G401.6 (cell line): ENCODE measurements at regions not wholly inside any gene's neighbourhood (a gene's known extent, or its start where the extent isn't known, plus 50 kb on each side); places are given as distances from the start of the nearest gene placed in this dataset.
"Not testable (repeated sequence)": the region's sequence is repeated elsewhere in the genome, so short reads cannot be mapped to it uniquely, and the experiment has no call there.

ENCODE experiments used
- FAIRE-seq: peaks from 2 replicates; lab custom pipeline; 2012; peaks lifted over from hg19 to GRCh38; lab: Jason Lieb, UNC

- FAIRE-seq: no peak
Measured at GRCh38 chr5:126265917-126266316, 157.3 kb upstream of the GRAMD2B start.

GRCh38 chr5:126267438-126267837 is 155.8 kb upstream of the GRAMD2B start:
- no peak for FAIRE-seq

GRCh38 chr5:126268697-126269315 is 154.4 kb upstream of the GRAMD2B start:
- no peak for FAIRE-seq

DNA sequence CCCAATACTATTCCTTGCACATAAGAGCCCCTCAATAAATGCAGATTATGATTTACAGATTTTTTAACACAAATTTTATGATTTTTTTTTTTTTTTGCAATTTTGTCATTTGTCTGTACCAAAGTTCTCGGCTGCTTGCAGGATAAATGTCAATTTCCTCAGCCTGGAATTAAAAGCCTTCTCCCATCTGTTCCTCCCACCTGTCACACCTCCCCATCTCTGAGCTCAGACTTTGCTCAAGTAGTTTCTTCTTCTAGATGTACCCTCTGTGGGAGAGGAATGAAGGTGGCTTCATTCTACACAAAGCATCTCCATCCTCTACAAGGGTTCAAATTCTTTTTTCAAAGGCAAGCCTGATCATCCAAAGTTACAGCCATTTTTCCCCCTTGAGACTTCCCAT is 153.7 kb upstream of the GRAMD2B start:
- FAIRE-seq: no peak

- no peak for FAIRE-seq
Measured at GRCh38 chr5:126271141-126271540, 152.1 kb upstream of the GRAMD2B start.

DNA sequence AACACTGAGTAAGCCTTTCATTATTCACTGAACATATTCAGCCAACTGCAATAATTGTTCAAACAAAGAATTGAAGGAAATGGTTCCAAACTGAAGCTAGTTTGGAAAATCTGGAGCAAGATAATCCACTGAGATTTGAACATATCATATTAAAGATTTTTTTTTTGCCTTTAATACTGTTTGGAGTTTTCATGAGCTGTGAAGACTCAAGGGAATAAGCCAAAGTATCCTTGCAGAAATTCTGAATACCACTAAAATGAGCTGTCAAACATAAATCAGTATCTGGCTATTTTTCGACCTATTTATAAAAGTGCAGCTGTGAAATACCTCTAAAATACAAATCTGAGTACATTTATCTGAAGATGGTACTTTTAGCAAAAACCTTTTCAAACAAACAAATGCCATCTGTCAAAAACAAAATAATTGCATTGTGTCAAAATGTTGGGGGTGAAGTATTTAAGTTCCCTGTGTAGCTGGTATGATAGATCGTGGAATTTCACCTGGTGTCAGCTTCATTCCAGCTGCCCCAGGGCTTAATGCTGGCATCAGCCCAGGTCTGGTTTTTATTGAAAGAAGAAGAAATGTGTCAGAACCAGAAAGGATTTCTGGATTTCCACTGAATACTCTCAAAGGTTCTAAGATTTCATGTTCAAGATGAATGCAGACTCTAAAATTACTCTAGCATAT is 149.0 kb upstream of the GRAMD2B start:
- no peak for FAIRE-seq

DNA sequence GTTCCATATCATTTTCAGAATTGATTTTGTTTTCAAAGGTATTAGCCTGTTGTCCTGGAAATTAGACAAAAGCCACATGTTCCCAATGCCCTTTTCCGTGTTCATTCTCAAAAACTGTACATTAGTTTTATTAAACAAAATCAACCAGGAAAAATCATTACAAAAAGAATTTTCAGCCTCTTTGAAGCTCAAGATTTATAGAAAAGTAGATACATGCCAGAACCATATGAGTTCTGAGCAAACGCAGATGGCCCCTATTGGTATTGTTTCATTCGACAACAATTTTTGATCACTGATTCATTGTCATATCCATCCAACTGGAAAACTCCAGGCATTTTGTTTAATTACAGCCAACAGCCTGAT is 148.5 kb upstream of the GRAMD2B start:
- FAIRE-seq: no peak

DNA sequence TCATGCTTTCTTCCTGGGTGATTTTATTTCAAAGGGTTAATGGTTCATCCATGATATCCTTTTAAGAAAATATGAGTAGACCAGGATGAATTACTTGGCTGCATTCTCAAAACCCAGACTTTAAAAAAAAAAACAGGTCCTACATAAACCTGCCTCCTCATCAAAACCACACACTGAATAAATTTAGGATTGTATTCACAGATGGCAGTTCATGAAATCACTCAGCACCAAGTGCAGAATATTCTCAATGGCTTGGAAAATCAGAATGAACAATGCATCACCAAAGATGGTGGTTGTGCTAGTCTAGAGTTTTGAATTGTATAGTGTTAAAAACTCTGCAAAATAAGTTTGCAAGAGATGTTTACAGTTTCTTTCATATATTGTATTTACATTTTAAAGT is 145.4 kb upstream of the GRAMD2B start:
- FAIRE-seq: no peak

DNA sequence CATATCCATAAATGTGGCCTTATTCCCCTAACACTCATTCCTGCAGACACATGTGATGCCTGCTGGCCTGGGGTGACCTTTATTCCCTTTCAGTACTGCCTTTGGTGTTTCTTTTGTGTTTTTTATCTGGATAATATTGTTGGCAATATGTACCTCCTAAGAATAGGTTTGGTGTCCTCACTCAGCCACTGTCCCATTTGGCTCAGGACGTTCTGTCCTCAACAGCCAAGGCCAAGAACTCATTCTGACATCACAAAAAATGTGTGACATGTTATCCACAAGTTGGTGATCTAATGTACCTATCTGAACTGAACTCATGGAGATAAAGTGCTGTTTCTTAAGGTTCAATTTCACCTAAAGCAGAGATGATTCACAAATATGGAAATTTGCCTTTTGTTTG is 142.9 kb upstream of the GRAMD2B start:
- FAIRE-seq: no peak

GRCh38 chr5:126280846-126281245 is 142.4 kb upstream of the GRAMD2B start:
- no peak for FAIRE-seq

GRCh38 chr5:126284977-126285696 is 138.1 kb upstream of the GRAMD2B start:
- FAIRE-seq: no peak

GRCh38 chr5:126296121-126296520 is 127.1 kb upstream of the GRAMD2B start:
- not testable (repeated sequence) for FAIRE-seq

- FAIRE-seq: no peak
Measured at GRCh38 chr5:126300293-126300692, 122.9 kb upstream of the GRAMD2B start.

DNA sequence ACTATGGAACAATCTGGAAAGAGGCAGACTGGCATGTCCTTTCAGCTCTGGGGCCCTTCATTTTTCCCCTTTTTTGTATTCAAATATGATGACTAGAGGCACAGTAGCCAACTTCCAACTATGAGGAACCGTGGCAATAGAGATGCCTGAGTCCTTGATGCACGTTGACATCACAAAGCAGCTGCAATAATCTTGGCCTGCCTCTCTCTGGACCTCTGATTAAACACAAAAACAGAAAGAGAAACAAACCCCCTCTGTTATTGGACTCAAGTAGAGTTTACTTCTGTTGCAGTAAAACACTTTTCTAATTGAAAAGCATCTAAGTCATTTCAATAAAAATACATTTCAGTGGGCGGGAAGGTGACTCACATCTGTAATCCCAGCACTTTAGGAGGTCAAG is 122.2 kb upstream of the GRAMD2B start:
- FAIRE-seq: no peak

DNA sequence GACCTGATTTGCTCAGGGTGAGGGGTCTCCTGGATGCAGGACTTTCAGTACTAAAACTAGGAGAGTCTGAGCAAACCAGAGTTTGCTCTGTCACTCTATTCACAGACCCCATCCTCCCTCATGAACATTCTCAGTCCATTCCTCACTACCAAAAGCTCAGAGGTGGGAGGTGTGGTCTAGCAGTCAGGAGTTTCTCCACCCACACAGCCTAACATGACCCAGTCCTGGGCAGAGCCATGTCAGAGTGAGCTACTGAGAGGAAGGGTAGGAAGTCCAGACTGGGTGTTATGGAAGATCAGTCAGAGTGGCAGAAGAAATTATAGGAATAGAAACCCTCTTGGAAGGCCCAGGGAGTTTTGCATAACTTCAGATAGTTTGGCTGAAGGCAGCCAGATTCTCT is 113.3 kb upstream of the GRAMD2B start:
- FAIRE-seq: no peak

- FAIRE-seq: no peak
Measured at GRCh38 chr5:126311766-126312165, 111.4 kb upstream of the GRAMD2B start.

- no peak for FAIRE-seq
Measured at GRCh38 chr5:126315341-126315740, 107.9 kb upstream of the GRAMD2B start.

DNA sequence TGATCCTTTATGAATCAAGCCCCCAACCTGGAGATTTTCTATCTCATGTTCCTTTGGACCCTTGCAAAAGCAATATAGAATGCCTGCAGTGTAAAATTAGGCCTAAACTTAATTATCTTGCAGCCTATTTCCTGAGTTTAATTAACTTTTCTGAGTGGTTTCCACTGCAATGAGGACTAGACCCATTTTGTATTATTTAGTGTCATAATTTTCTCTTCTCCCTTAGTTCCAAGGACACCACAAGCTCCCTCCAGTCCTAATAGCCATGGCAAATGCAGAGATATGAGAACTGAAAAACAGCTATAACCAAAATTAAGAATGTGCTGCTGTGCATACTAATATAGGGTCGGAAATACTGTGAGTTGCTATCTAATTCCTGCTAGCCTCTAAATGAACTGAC is 90.9 kb upstream of the GRAMD2B start:
- FAIRE-seq: no peak

DNA sequence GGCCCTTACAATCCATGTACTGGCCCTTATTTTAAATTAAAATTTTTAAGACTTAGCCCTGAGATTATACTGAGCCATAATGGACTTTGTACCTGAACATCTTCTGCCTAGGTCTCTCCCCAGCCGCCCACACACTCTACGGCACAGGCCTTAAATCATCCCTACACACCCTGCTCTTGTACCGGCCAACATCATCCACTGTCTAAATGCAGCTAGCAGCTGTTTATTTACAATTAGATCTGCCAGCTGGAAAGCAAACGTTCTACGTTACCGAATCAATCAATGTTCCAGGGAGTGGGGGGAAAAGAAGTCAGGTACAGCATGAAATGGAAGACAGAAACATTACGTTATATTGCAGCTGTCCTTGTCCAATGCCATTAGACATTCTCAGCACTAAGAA is 88.4 kb upstream of the GRAMD2B start:
- FAIRE-seq: no peak

DNA sequence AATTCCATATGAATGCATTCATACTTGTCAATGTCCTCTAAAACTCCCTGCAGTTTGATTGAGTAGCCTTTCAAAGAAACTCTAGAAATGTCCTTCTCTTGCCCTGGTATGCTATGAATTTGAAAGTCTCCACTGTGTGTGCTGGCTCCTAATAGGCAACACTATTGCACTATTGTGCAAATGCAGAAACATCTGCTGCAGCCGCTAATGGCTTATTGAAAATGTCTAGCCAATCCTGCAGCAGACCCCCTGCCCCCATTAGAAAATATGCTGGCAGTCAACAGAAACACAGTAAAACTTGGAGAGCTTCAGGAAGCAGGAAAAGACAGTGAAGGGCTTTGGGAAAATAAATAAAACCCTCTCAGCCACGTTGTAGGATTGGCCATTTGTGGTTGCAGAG is 87.3 kb upstream of the GRAMD2B start:
- FAIRE-seq: no peak

DNA sequence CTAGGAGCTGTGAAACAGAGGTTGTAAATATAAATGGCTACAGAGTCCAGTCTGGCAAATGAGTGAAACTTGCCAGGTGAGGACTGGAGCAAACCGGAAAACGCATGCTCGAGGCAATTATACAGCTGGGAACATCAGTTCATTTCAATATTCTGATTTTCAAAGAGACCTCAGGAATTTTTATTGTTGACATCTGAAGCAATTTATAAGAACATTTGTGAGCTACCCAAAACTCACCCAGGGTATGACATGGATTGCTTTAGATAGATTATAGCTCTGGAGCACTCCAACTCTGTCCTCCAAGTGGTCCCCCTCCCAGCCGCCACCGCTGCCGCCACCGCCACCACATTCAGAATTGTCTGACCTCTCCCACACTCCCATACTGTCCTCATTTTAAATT is 84.6 kb upstream of the GRAMD2B start:
- FAIRE-seq: no peak

GRCh38 chr5:126339215-126339805 is 83.9 kb upstream of the GRAMD2B start:
- peak; percentile 93 for FAIRE-seq

DNA sequence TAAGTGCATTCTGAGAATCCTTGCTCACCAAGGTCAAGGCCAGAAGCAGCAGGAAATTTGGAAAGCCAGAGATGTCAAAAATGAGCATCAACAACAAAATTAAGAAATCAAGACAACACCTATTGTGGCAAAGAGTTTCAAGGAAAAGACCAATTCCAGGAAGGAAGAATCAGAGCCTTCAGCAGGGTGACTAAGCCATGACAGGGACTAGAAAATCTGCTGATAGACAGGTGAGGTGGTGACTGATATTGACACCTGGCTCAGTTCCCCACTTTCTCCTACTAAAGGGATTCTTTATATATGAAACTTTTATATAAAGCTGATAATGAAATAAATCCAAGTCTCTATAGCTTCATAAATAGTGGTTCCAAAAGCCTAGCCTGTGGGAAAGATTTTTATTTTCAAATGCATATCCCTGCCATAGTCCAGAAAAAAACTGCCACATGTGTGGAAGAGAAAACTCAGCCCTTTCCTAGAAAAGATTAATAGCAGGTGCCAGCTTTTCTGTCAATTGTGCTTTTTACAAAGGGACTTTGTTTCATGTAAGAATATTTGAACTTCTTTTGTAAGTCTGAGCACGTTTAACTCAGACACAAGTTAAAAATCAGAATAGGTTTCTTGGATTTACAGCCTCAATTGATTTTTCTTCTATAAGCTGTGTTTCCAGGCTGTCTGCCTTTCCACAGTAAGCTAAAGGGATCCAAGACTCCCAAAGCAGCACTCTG is 81.1 kb upstream of the GRAMD2B start:
- FAIRE-seq: no peak
